Dendritic cell treated with granulocyte-macrophage colony-stimulating factor and Interleukin-4, amounts not matched to agents 40 ng/mL and 50 ng/mL, for 4 days (primary cell): ENCODE measurements at regions not wholly inside any gene's neighbourhood (a gene's known extent, or its start where the extent isn't known, plus 50 kb on each side); places are given as distances from the start of the nearest gene placed in this dataset.
A peak's percentile ranks its signal among the peaks of the same experiment; 100 is the strongest.

Experiments
- H3K27ac Mint-ChIP-seq: one replicate; pipeline ENCODE4 v1.8.0; 2022; ENCODE audit warnings: mild to moderate bottlenecking, mixed read lengths
- H3K27me3 Mint-ChIP-seq: one replicate; pipeline ENCODE4 v1.8.0; 2022; ENCODE audit warnings: mild to moderate bottlenecking, mixed read lengths
- H3K36me3 Mint-ChIP-seq: one replicate; pipeline ENCODE4 v1.8.0; 2022; ENCODE audit warnings: low read depth, mixed read lengths
- H3K4me1 Mint-ChIP-seq: one replicate; pipeline ENCODE4 v1.8.0; 2022; ENCODE audit warnings: low read depth, mixed read lengths
- H3K4me3 Mint-ChIP-seq: one replicate; pipeline ENCODE4 v1.8.0; 2022; ENCODE audit warnings: mild to moderate bottlenecking, moderate library complexity, mixed read lengths
- H3K9me3 Mint-ChIP-seq: one replicate; pipeline ENCODE4 v1.8.0; 2022; ENCODE audit warnings: mixed read lengths
- intact Hi-C: fragments of 100-400 bp; cut with micrococcal nuclease; formaldehyde crosslinking; loops from one replicate; pipeline ENCODE4 v1.15.0; 2022

DNA sequence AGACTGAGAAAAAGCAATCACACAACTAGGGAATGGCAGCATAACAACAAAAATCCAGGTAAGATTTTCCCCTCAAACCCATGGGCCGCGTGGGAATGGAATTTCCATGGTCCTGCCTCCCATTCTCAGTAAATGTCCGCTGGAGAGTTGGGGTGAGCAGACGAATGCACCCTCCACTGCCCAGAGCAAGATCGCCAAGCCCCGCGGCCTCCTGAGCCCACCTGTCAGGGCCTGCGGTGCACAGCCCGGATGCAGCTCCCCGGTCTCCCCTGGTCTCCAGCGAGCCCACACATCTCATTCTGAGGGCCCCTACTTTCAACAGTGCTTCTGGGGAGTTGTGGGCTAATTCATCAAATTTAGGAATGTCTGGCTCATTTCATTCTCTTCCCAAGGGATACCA lies 327.4 kb upstream of the HS6ST1 start:
- peaks cover 5% of the 10 kb centered on the region for H3K27me3 Mint-ChIP-seq
- intact Hi-C loops: no loop called here
- H3K27ac Mint-ChIP-seq: no peak overlapping the region

DNA sequence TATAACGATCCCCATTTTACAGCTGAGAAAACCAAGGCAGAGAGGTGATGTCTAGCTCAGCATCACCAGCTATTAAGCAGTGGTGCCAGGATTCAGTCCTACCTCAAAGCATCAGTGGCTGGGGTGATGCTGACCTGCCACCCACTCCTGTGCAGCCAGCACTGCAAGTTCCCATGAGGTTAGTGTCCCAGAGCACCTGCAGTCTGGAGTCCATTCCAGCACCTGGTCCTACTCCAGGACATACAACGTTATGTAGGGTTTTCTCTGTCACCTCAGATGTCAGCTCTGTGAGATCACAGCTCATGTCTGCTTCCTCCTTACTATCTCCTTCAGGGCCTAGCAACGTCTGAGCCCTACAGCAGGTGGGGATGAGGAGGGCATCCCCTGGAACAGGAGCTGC lies 328.0 kb upstream of the HS6ST1 start:
- no peak overlapping the region for H3K27ac Mint-ChIP-seq
- peaks cover 28% of the 10 kb centered on the region for H3K4me1 Mint-ChIP-seq
- no peaks in the 10 kb centered on the region for H3K36me3 Mint-ChIP-seq
- intact Hi-C loops: no loop called here
- H3K9me3 Mint-ChIP-seq: no peaks in the 10 kb centered on the region
- H3K27me3 Mint-ChIP-seq: peaks cover 5% of the 10 kb centered on the region
- no peak overlapping the region for H3K4me3 Mint-ChIP-seq

More for the DNA sequence above, 327.4 kb upstream of the HS6ST1 start:
- H3K36me3 Mint-ChIP-seq: no peaks in the 10 kb centered on the region
- peaks cover 34% of the 10 kb centered on the region for H3K4me1 Mint-ChIP-seq
- no peak overlapping the region for H3K4me3 Mint-ChIP-seq
- no peaks in the 10 kb centered on the region for H3K9me3 Mint-ChIP-seq

DNA sequence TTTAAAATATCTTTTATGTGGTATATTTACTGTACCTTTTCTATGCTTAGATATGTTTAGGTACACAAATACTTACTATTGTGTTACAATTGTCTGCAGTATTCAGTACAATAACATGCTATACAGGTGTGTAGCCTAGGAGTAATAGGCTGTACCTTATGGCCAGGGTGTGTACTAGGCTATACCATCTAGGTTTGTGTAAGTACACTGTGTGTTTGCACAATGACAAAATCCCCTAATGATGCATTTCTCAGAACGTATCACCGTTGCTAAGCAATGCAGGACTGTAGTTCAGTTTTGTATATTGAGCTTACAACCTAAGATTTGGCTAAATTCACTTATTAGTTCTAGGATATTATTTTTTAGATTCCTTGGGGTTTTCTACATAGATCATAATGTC lies 332.3 kb upstream of the HS6ST1 start:
- no peaks in the 10 kb centered on the region for H3K9me3 Mint-ChIP-seq
- no peaks in the 10 kb centered on the region for H3K36me3 Mint-ChIP-seq
- peaks cover 3% of the 10 kb centered on the region for H3K27me3 Mint-ChIP-seq
- peaks cover 20% of the 10 kb centered on the region for H3K4me1 Mint-ChIP-seq
- intact Hi-C loops: no loop called here
- no peak overlapping the region for H3K4me3 Mint-ChIP-seq
- H3K27ac Mint-ChIP-seq: no peak overlapping the region

DNA sequence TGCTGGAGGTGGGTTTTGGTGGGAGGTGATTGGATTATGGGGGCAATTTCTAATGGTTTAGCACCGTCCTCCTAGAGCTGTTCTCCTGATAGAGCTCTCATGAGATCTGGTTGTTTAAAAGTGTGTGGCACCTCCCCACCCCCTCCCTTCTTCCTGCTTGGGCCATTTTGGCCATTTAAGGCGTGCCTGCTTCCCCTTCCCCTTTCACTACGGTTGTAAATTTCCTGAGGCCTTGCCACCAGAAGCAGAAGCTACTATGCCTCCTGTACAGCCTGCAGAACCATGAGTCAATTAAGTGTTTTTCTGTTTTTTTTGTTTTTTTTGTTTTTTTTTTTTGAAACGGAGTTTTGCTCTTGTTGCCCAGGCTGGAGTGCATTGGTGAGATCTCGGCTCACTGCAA lies 335.7 kb upstream of the HS6ST1 start:
- Mint-ChIP-seq H3K27ac (peak overlapping the region; percentile 83), H3K4me3 (peak overlapping the region; percentile 30), H3K4me1 (peaks cover 28% of the 10 kb centered on the region), H3K9me3 (peaks cover 6% of the 10 kb centered on the region), H3K27me3 (no peaks in the 10 kb centered on the region), H3K36me3 (no peaks in the 10 kb centered on the region)
- intact Hi-C loops: no loop called here

DNA sequence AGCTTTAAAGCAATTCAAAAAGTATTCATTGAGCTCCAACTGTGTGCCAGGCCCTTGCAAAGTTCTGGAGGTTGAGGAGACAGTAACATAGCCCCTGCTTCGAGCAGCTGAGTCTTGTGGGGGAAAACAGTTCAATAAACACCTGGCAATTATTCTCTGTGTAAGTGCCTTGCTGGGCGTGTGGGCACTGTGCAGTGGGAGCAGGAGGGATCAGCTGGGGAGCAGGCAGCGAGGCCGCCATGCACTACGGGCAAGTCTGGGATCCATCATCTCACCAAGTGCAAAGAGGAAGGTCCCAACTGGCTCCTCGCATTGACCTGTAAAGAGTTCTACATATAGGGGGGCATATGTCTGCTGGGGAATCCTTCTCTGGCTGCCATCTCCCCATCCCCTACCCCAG lies 342.2 kb upstream of the HS6ST1 start:
- no peak overlapping the region for H3K27ac Mint-ChIP-seq
- H3K36me3 Mint-ChIP-seq: no peaks in the 10 kb centered on the region
- H3K4me1 Mint-ChIP-seq: peaks cover 43% of the 10 kb centered on the region
- intact Hi-C loops: no loop called here
- H3K4me3 Mint-ChIP-seq: no peak overlapping the region
- peaks cover 13% of the 10 kb centered on the region for H3K9me3 Mint-ChIP-seq
- H3K27me3 Mint-ChIP-seq: peaks cover 19% of the 10 kb centered on the region

DNA sequence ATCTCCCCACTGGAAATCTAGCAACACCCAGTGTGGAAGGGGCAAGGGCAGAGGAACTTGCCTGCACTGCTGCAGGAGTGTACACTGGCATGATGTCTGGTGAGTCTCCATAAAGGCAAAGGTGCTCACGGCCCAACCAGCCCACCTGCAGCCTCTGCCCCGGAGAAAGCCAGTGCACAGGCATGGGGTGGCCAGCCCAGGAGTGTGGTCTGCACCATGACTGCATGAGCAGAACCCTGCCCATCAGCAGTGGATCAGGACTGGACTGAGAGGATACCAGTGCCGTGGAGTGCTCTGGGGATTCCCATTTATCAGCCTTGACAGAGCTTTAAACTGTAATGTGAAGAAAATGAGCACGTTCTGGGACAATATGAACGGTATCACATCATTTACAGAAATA lies 342.6 kb upstream of the HS6ST1 start:
- peaks cover 41% of the 10 kb centered on the region for H3K4me1 Mint-ChIP-seq
- no peak overlapping the region for H3K4me3 Mint-ChIP-seq
- no peaks in the 10 kb centered on the region for H3K36me3 Mint-ChIP-seq
- intact Hi-C loops: no loop called here
- peaks cover 13% of the 10 kb centered on the region for H3K9me3 Mint-ChIP-seq
- peaks cover 19% of the 10 kb centered on the region for H3K27me3 Mint-ChIP-seq
- H3K27ac Mint-ChIP-seq: no peak overlapping the region

DNA sequence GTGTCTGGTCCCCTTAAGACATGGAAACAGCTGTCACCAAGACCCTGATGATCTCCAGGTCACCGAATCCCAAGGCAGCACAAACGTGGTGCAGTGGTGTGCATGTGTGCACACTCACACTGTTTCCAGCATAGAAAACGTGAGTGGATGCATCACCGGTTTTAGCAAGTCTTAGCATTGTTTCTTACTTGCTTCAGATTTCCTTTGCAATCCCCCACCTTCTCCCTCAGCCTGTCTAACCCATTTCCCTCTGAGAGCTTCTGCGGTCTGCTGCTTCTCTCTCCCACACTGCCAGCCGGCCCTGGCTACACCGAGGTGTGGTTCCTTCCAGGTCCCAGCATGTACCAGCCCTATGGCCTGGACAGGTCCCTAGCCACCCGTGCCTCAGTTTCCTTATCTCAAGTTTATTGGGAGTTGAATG lies 343.4 kb upstream of the HS6ST1 start:
- H3K9me3 Mint-ChIP-seq: peaks cover 13% of the 10 kb centered on the region
- H3K27me3 Mint-ChIP-seq: peaks cover 21% of the 10 kb centered on the region
- intact Hi-C loops: no loop called here
- H3K36me3 Mint-ChIP-seq: no peaks in the 10 kb centered on the region
- H3K27ac Mint-ChIP-seq: no peak overlapping the region
- H3K4me1 Mint-ChIP-seq: peaks cover 41% of the 10 kb centered on the region
- no peak overlapping the region for H3K4me3 Mint-ChIP-seq

DNA sequence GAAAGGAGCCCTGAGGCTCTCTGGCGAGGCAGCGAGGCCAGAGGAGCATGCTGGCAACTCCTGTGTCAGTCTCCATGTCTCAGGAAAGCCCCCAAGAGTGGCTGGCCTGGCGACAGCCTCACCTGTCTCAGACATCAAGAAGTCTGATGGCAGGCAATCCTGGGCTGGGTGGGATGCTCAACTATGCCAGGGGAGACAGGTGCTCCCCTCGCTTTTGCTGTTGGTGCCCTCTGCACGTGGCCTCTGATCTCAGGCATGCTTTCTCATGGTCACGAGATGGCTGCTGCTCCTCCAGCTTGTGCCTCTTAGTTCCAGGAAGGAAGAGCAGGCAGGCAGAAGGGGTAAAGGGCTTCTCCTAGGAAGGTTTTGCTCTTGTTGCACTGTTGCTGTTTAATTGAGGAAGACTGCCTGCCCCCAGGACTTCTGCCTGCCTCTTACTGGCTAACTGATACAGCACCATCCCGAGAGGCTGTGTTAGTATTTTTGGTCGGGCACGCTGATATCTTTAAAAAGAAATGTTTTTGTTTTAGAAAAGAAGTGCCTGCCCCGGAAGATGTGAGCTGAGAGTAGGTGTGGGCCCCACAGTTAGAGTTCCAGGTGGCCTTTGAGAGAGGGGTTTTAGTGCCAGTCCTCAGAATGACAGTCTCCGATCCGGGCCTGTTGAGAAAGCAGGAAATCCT lies 344.8 kb upstream of the HS6ST1 start:
- Mint-ChIP-seq H3K4me3 (no peak overlapping the region), H3K27me3 (peaks cover 26% of the 10 kb centered on the region), H3K27ac (no peak overlapping the region), H3K4me1 (peaks cover 41% of the 10 kb centered on the region), H3K9me3 (peaks cover 13% of the 10 kb centered on the region), H3K36me3 (no peaks in the 10 kb centered on the region)
- intact Hi-C loops: no loop called here

DNA sequence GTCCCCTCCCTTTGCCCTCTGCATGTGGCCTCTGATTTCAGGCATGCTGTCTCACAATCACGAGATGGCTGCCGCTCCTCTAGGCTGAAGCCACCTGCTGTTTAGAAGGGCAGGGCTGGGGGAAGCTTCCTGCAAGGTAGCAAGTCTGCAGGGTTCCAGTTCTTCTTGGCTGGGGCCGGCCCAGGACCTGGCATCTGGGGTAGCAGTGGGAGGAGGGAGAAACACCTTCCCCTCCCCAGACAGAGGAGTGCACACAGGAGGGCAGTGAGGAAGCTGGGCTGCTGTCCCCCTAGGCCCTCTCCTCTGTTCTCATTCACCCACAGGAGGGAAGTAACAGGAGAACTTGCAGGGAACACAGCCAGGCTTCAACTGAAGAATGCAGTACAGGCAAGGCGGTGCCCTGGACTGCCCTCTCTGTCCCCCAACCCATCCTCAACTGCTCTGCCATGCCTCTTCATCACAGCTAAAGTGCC lies 345.9 kb upstream of the HS6ST1 start:
- H3K27me3 Mint-ChIP-seq: peaks cover 26% of the 10 kb centered on the region
- H3K36me3 Mint-ChIP-seq: no peaks in the 10 kb centered on the region
- peaks cover 32% of the 10 kb centered on the region for H3K4me1 Mint-ChIP-seq
- H3K27ac Mint-ChIP-seq: no peak overlapping the region
- peaks cover 7% of the 10 kb centered on the region for H3K9me3 Mint-ChIP-seq
- intact Hi-C loops: no loop called here
- H3K4me3 Mint-ChIP-seq: no peak overlapping the region

DNA sequence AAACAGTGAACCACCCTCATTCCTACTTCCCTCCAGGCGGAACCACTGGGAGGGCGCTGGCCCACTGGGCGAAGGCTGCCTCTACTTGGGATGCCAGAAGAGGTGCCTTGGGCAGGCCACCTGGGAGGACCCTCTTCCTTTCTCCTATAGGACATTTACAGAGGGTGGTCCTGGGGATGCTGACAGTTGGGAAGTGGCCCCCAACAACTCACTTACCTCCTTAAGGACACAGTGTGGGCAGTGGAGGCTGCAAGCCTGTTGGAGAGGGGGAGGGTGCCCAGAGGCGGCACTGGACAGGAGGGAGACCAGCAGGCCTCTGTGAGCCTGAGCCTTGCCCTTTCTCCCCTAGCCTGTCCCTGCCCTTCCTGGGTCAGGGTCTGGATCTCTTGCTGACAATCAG lies 346.4 kb upstream of the HS6ST1 start:
- Mint-ChIP-seq H3K4me1 (peaks cover 26% of the 10 kb centered on the region), H3K27me3 (peaks cover 25% of the 10 kb centered on the region)

DNA sequence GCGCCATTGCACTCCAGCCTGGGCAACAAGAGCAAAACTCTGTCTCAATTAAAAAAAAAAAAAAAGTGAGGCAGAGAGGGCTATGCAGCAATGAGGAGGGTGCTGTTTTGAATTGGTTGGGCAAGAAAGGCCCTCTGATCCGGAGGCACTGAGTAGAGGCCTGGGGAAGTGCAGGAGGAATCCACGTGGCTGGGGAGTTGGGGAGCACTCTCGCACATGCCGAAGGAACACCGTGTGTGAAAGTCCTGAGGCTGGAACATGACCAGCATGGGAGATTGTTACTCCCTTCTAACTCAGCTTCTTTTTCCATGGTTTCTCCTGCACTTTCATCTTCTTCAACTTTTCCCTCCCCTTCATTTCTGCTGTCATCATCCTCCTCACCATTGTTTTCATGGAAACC lies 347.9 kb upstream of the HS6ST1 start:
- H3K4me1 Mint-ChIP-seq: peaks cover 26% of the 10 kb centered on the region
- intact Hi-C loops: no loop called here
- H3K27ac Mint-ChIP-seq: no peak overlapping the region
- H3K9me3 Mint-ChIP-seq: no peaks in the 10 kb centered on the region
- H3K4me3 Mint-ChIP-seq: no peak overlapping the region
- peaks cover 16% of the 10 kb centered on the region for H3K27me3 Mint-ChIP-seq
- H3K36me3 Mint-ChIP-seq: no peaks in the 10 kb centered on the region

More for the DNA sequence above, 346.4 kb upstream of the HS6ST1 start:
- no peaks in the 10 kb centered on the region for H3K36me3 Mint-ChIP-seq
- peaks cover under 1% of the 10 kb centered on the region for H3K9me3 Mint-ChIP-seq
- intact Hi-C loops: no loop called here
- H3K27ac Mint-ChIP-seq: no peak overlapping the region
- H3K4me3 Mint-ChIP-seq: no peak overlapping the region

DNA sequence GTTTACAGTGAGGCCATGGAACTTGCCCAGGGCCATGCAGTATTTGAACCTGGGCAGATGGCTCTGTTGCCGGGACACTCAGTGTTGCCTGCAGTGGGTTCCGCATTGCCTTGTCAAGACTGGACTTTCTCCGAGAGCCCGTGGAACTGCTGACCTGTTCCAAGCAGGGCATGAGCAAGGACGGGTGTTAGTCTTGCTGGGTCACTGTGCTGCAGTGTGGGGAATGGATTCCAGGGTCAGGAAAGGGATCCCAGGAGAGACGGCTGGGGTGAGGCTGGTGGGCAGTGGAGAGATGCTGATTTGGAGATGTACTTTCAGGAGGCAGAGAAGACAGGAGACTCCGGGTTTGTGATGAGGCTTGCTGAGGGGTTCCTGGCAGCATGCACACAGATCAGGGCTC lies 348.7 kb upstream of the HS6ST1 start:
- peaks cover 18% of the 10 kb centered on the region for H3K4me1 Mint-ChIP-seq
- peaks cover 13% of the 10 kb centered on the region for H3K27me3 Mint-ChIP-seq
- H3K36me3 Mint-ChIP-seq: no peaks in the 10 kb centered on the region
- no peak overlapping the region for H3K4me3 Mint-ChIP-seq
- intact Hi-C loops: no loop called here
- H3K27ac Mint-ChIP-seq: no peak overlapping the region
- H3K9me3 Mint-ChIP-seq: no peaks in the 10 kb centered on the region

DNA sequence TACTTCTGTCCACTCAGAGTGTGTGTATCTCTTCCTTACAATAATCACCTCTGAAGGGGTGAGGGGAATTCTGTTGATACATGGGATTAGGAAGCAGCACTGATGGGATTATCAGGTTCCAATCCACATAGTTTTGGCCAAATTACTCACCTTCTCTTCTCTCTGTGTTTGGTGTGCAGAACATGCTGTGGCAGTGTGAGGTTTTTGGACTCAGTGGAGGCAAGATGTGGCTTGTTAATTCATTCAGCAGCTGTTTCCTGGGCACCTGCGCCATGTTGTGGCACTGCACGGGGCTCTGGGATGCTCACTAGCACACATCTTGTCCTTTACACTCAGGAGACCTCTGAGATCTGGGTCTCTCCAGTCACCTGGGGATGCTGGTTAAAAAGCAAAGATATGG lies 350.3 kb upstream of the HS6ST1 start:
- intact Hi-C loops: no loop called here
- Mint-ChIP-seq H3K36me3 (no peaks in the 10 kb centered on the region), H3K27me3 (peaks cover 7% of the 10 kb centered on the region), H3K4me1 (peaks cover 11% of the 10 kb centered on the region), H3K9me3 (no peaks in the 10 kb centered on the region), H3K4me3 (no peak overlapping the region), H3K27ac (no peak overlapping the region)

DNA sequence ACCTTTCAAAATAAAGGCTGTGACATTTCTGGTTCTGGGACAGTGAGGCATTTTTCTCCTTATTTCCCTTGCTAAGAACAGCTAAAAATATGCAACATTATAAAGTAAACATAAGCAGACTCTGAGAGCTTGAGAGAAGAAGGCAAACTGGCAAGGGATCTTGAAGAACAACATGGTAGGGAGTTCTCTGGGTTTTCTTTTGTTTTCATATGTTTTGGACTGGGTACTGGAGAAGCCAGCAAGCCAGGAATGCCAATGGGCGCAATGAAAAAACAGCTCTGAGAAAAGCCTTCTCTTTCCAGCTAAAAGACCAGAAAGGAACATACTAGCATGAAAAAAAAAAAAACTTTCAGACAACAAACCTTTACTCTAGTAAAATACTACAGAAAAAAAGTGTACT lies 351.4 kb upstream of the HS6ST1 start:
- H3K36me3 Mint-ChIP-seq: no peaks in the 10 kb centered on the region
- no peaks in the 10 kb centered on the region for H3K9me3 Mint-ChIP-seq
- intact Hi-C loops: no loop called here
- H3K27ac Mint-ChIP-seq: no peak overlapping the region
- H3K27me3 Mint-ChIP-seq: peaks cover 7% of the 10 kb centered on the region
- H3K4me1 Mint-ChIP-seq: peaks cover 3% of the 10 kb centered on the region
- no peak overlapping the region for H3K4me3 Mint-ChIP-seq
